HG02763 (cell line): ENCODE measurements at regions not wholly inside any gene's neighbourhood (a gene's known extent, or its start where the extent isn't known, plus 50 kb on each side); places are given as distances from the start of the nearest gene placed in this dataset.

Source experiments
- ATAC-seq: cut with Tn5 transposase; IDR thresholded peaks from one replicate; pipeline ENCODE4 v1.9.1; 2021; ENCODE audit warnings: mild to moderate bottlenecking, moderate library complexity; ENCODE audit not compliant: unreplicated experiment

DNA sequence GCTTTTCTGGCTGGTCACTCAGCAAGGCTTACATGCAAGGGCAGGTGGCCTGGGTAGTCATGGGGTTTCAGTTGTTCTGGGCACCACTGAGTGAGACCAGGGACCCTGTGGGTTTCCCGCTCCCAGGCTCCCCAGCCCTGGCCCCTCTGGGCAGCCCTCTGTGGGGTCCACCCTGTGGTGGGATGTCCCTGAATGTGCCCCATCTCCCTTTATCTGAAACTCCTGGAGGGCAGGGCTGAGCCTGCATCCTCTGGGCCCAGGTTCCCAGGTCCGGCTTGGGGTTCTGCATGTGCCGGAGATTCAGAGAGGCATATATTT, 1041.0 kb downstream of the BRD1 start:
- ATAC-seq: no peak

DNA sequence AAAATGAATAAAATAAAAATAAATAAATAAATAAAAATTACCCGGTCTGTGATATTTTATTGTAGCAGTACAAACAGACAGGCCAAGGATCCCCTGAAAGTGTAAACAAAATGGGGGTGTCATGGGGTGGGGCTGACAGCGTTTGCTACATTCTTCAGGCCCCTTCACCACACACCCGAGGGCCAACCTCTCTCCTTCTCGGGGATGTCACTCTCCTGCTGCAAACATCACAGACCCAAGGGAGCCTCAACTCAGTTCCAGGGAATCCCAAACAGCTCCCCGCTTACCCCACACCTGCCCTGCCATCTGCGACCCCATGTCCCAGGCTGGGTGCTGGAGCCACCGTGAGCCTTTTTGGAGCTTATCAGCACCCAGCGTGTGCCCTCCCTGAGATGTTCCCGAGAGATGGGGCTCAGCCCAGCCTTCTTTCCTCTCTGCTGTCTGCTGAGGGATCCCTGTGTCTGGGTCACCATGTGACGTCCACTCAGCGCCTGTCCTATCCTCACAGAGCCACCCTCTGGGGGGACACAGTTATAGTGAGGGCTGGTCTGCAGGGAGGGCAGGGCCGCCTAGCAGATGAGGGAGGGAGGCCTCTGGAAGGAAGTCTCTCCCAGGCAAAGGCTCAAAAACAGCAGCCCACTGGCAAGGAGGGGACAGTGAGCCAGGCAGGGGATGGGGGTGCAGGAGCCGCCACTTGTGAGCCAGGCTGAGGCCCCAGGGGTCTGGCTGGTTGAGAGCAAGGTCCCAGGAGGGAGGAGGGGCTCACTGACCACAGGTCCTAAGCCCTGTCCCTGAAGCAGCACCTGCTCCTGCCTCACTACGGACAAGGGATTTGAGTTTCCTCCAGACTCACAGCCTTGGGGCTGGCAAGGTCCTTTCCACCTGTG, 1041.6 kb downstream of the BRD1 start:
- ATAC-seq: no peak

DNA sequence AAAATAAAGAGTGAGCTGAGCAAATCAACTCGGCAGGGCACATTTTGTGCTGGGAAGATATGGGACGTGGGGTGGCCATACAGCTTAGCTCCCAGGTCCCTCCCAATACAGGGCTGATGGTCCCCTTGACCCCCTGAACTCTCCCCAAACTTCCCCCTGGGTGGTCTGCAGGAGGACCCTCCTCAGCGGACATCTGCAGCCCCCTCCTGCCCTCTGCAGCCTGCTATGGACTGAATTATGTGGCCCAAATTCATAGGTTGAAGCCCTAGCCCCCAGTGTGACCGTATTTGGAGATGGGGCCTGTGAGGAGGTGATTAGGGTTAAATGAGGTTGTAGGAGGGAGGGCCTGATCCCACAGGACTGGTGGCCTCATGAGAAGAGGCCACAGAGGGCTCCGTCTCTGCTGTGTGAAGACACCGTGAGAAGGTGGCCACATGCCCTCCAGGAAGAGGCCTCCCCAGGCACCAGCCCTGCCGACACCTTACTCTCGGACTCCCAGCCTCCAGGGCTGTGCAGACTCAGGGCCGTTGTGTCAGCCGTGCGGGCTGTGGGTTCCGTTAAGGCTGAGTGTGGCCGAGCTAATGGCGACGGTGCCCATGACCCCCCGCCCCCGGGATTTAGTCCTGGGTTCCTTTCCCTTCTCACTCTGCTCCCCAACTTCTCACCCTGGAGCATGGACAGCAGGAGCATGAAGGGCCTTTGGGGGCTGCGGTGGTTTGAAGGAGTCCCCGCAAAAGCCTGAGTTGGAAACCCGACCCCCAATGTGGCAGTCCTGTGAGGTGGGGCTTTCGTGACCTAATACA, 1042.8 kb downstream of the BRD1 start:
- no peak for ATAC-seq

DNA sequence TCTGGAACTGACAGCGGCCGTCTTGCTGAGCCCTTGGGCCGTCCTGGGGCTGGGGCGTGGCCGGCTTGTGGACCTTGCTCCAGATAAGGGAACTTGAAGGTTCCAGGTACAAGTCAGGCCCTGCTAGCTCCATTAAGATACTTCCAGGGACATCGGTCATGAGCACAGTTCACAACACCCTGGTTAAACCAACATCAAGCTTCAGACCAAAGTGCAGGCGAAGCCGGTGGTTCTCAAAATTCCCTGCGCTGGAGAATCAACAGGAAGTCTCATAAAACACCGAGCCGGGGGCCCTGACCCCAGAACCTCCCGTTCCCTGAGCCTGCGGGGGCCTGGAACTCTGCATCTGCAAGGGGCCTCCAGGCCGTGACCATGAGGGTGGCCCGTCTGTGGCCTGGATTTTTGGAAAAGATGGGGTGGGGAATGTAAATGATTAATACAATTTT, 1043.8 kb downstream of the BRD1 start:
- no peak for ATAC-seq

DNA sequence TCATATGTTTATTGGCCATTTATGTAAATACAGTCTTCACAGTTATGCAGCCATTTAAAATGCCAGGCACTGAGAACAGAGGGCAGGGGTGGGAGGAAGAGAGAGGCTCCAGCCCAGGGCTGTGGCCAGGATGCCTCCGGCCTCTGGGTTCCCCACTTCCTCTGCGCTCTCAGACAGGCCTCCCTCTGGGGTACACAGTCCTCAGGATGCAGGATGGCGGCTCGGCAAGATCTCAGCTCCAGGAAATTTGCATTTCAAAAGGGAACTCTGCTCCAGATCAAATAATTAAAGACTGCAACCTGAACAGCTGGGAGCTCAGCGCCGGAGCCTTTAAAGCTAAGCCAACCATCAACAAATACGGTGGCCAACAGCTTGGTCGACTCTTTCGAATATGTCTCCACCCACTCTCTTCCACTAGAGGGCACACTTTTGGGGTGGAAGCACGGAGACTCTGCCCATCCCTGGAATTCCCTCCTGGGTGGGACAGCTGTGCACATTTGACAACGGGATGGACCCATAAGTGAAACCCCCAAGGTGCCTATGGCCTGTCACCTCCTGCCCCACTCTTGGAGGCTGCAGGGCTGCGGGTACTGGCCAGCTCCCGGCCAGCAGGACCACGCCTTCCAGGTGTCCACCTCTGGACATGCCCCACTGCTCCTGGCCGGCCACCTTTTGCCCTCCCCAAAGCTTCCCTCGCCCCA, 1044.7 kb downstream of the BRD1 start:
- no peak for ATAC-seq

DNA sequence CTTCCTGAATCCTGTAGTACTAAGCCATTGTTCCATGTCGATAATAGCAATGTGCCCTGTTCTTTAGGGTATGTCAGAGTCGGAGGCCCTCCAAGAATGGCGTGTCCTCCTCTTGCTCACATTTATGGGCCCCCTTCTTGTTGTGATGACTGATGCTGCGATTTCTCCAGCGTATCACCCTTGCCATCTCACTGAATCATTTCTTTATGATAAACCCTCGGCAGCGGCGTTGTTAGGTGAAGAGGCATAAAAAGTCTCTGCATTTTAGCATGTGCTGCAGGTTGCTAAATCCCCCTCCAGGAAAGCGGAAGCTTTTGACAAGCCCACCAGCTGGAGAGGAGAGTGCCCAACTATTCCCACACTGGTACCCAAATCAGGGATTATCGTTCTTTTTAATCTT, 1045.3 kb downstream of the BRD1 start:
- no peak for ATAC-seq

DNA sequence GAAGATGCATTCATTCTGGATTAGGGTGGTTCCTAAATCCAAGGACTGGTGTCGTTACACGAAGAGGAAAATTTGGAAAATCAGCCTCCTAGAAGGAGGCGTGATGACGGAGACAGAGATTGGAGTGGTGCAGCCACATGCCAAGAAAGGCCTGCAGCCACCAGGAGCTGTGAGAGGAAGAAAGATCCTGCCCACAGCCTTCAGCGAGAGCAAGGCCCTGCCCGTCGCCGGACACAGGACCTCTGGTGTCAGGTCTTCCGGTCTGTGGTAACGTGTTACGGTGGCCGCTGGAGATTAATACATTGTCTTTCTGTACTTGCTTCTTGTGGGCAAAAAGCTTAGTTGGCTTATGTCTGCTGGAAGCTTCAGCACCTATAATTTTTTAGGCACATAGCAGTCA, 1045.8 kb downstream of the BRD1 start:
- no peak for ATAC-seq

DNA sequence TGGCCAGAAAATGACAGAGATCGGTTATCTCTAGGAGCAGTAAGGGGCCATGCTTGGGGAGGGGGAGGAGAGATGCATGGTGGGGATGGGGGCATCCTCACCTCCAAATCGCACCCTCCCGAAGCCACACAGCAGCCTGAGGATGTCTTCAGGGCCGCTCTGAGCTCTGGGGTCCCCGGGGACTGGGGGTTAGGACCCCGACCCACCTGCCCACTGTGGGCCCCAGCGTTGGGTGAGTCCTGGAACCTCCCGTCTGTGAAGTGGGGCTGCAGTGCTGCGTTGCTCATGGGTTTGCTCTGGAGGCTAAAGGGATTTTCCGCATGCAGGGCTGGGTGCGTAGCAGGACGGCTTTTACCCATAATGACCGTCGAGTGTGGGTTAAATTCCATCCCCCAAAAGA, 1046.3 kb downstream of the BRD1 start:
- ATAC-seq: no peak

DNA sequence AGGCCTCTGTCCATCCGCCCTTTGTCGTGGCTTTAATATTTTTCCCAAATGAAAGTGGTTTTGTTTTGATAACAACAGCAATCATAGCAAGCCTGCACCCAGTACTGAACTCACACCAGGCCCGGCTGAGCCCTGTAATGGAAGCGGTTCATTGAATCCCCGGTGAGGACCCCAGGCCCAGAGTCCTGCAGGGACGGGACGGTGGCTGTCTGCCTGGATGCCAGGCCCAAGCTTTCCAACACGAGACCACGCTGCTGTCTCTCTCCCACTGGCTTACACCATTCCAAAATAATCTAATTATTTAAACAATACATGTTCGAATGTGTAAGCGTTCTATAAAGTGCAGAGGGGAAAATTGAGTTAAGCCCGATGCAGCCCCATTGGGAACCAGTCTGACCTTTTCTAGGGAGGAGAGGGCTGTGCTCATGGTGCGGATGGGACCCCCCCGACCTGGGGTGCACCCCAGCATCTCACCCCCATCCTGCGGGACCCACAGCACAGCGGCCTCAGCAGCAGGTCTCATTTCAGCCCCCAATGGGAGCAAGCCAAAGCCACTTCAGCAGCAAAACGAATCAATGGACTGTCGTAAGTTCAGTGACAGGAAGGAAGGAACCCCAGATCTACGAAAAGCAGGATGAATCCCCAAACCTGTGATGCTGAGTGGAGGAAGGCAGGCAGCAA, 1046.9 kb downstream of the BRD1 start:
- no peak for ATAC-seq

DNA sequence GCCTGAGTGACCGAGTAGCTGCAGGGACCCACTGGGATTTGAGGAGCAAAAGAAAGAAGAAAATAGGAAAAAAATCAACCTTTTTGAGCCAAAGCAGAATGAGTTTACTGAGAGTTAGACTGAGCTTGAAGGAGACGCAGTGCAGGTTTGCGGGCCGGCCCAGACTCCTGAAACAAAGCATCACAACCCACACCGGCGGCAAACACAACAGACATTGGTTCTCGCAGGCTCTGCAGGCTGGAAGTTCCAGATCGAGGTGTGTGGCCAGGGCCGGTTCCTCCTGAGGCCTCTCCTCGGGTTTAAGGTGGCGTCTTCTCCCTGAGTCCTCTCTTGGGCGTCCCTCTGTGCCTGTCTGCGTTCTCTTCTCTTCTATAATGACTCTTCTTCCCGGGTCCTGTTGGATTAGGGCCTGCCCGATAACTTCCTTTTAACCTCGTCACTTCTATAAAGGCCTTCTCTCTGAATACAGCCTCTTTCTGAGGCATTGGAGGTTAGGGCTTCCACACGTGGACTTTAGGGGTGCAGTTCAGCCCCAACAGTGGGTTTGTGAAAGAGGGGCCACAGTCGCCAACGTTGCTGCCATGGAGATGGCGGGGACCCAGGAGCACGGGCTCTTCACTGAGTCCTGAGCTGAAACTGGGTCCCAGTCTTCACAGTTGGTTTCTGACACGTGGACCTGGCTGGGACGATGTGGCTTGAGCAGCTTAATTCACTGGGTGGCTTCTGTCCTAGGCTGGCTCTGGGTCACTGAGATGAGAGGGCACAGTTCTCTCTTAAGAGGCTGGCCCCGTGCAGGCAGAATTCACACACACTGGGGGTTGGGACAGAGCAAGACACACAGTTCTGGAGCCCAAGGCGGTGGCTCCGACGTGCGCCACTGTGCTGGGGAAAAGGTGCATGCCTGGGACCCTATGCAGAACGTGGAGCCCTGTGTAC, 1047.7 kb downstream of the BRD1 start:
- ATAC-seq: no peak

DNA sequence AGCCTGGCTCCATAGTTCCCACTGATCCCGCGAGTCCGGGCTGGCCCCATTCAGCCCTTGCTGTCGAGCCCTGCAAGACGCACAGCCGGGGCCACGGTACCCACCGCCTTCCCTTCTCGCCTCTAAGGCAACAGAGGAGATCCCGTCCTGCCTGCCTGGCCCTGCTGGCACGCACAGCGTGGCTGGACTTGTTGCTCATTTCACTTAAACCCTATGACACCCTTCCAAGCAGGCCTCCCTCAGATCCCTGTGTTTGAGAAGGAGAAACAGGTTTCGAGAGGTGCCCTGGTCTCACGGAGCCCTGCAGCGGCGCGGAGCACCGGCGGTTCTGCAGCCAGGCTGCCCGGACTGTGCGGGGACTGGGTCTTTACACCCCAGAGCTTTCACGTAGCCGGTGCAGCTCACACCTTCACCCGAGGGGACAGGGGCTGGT, 1048.4 kb downstream of the BRD1 start:
- no peak for ATAC-seq

DNA sequence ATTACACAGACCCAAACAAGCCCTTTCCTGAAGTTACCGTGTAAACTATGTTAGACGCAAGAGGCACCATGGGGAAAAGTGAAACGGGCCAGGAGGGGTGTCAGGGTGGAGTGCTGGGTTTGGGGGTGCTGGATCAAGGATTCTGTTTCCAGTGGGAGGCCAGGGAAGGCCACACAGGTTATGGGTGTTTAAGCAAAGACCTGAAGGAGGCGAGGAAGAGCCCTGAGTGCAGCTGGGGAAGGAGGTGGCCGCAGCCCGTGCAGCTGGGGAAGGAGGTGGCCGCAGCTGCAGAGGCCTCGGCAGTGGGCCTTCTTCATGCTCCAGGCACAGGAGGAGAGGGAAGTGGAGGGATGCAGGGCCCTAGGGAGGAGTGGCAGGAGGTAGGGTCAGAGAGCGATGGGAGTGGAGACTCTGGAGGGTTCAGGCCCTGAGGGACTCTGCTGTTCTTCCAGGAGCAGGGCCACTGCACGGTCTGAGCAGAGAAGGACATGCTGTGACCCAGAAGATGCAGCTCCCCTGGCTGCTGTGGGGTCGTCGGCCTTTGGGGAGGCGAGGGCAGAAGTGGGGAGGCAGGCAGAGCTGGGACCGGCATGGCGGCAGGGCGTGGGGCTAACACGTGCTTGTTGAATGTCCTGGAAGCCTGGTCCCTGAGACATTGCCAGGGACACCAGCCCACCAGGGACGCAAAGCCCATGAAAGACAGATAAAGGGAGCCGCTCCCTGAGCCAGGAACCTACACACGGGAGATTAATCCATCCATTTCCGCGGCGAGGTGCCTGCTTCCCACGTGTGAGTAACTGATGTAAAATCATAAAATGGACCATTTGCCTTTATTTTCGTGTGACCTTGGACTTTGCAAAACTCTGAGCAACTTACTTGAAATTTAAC, 1049.1 kb downstream of the BRD1 start:
- no peak for ATAC-seq

DNA sequence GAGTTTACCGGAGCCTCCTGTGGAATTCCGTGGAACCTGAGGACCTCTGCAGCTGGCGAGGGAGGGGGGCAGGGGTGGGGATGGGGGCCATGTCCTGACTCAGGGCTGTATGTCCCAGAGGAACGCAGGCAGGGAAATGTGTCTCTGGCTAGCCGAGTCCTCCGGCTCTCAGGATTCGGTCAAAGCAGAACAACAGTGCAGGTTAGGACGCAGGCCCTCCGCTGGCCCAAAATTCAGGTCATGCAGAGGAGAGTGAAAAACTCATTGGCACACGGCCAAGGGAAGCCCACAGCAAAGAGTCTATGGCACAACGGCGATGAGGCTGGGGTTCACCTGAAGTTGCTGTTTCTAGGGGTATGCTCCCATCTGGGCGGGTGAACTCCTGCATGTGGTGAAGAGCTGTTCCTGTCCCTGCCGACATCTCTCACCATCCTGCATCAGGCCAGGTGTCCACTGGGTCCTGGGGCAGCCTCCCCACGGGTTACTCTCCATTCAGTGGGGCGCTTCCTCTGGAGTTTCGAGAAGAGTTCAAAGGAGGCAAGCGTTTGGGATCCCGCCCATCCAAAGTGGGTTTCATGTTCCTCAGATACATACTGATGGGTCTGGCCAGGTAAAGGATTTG, 1055.3 kb downstream of the BRD1 start:
- no peak for ATAC-seq

DNA sequence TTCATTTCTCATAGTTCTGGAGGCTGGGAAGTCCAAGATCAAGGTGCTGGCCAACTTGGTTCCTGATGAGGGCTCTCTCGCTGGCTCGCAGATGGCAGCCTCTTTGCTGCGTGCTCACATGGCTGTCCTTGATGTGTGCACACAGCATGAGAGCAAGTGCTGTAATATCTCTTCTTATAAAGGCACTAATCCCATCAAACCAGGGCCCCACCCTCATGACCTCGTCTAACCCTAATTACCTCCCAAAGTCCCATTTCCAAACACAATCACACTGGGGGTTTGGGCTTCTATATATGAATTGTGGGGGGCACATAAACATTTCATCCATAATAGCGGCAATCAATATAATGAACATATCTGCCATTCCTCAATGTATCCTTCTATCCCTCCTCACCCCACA, 1062.1 kb downstream of the BRD1 start:
- no peak for ATAC-seq

DNA sequence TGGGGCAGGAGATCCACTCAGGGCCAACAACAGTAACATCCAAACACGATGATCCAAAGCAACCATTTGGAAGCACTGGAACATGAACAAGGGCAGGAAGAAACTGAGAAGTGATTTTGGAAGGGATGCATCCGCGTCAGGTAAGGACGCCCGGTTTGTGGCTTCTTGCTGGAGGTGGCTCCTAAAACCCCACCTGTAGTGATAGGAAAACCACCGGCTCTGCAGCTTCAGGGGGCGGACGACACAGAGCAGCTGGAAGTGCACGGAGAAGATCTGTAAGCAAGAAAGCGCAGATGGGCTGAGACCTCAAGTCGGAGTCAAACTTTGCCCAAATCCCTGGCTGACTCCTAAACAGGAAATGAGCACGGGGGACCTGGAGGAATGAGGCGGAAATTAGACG, 1066.1 kb downstream of the BRD1 start:
- no peak for ATAC-seq

DNA sequence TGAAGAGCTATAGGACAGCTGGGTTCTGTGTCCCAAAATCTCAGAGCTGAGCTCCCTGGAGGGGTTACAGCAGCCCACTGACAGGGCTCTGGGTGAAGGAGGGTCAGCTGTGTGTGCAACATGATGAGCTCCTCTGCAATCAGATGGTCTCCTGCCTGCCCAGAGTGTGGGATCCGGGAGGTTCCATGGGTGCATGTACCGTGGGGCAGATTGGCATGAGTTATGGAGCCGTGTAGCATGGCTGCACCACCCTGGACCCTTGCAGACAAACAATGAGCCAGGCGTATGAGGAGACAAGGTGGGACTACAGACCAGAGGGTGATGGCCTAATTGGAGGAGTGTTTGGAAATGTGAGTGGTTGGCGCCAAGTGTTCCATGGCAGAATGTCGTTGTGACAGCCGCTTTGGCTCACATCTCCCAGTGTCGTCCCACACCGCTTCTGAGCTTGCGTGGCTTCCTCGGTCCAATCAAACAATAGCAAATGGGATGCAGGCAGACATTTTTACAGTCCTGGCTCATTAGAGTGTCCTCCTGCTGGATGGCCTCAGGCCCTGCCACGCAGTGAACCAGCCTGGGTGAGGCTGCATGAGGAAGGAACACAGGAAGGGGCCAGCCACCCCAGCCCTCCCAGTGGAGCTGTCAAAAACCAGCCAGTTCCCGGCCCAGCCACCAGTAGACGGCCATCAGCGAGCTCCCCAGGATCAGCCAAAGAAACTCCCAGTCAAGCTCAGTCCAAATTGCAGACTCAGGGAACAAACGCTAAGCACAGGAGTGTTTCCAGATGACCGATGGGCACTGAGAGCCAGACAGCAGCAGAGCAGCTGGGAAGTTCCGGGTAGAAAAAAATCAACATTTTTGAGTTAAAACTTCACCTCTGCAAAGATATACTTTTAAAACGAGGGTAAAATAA, 1066.9 kb downstream of the BRD1 start:
- ATAC-seq: no peak
